ENCODE measurements at regions not wholly inside any gene's neighbourhood (a gene's known extent, or its start where the extent isn't known, plus 50 kb on each side); places are given as distances from the start of the nearest gene placed in this dataset.

- no peaks in the 10 kb centered on the region for H3K36me3 ChIP-seq
- no peak for DNase-seq (ENCODE audit: low spot score)
- H3K9me3 ChIP-seq: no peaks in the 10 kb centered on the region
- WGBS: 63% methylated on average over 4 of the region's 4 CpGs
- no peaks in the 10 kb centered on the region for H3K4me1 ChIP-seq (replicated peaks)
- intact Hi-C loops (cut with DNase I): no loop called here
- no peaks in the 10 kb centered on the region for H3K27me3 ChIP-seq (replicated peaks; ENCODE audit: insufficient read depth)
- TF ChIP-seq POLR2A (IDR thresholded peaks at IDR 0.05) (no peak), CTCF (IDR thresholded peaks at IDR 0.05) (no peak), POLR2AphosphoS5 (IDR thresholded peaks at IDR 0.05) (no peak)
- no peak overlapping the region for H3K4me3 ChIP-seq
- no peak overlapping the region for H3K27ac ChIP-seq
These were observed 249.1 kb upstream of the NR4A3 start for GRCh38 chr9:99572567-99572966.

GRCh38 chr9:99573085-99573484 lies 248.6 kb upstream of the NR4A3 start:
- Histone ChIP-seq H3K4me1 (replicated peaks) (no peaks in the 10 kb centered on the region), H3K27ac (no peak overlapping the region), H3K9me3 (no peaks in the 10 kb centered on the region), H3K27me3 (replicated peaks; ENCODE audit: insufficient read depth) (no peaks in the 10 kb centered on the region), H3K36me3 (no peaks in the 10 kb centered on the region), H3K4me3 (no peak overlapping the region)
- no peak for DNase-seq (ENCODE audit: low spot score)
- intact Hi-C loops (cut with DNase I): no loop called here
- TF ChIP-seq POLR2AphosphoS5 (IDR thresholded peaks at IDR 0.05): no peak
- TF ChIP-seq POLR2A (IDR thresholded peaks at IDR 0.05): no peak
- TF ChIP-seq CTCF (IDR thresholded peaks at IDR 0.05): no peak
- WGBS: 64% methylated on average over 5 of the region's 5 CpGs

- WGBS: 90% methylated on average over 2 of the region's 2 CpGs
- H3K27ac ChIP-seq: no peak overlapping the region
These were observed 247.8 kb upstream of the NR4A3 start for GRCh38 chr9:99573886-99574285.

GRCh38 chr9:99576002-99576401 lies 245.7 kb upstream of the NR4A3 start:
- WGBS: 78% methylated on average over 4 of the region's 4 CpGs
- no peak for DNase-seq (ENCODE audit: low spot score)
- TF ChIP-seq POLR2A (IDR thresholded peaks at IDR 0.05): no peak
- no peak for TF ChIP-seq POLR2AphosphoS5 (IDR thresholded peaks at IDR 0.05)
- no peak for TF ChIP-seq CTCF (IDR thresholded peaks at IDR 0.05)
- no peak overlapping the region for H3K27ac ChIP-seq
- H3K36me3 ChIP-seq: no peaks in the 10 kb centered on the region
- H3K4me3 ChIP-seq: no peak overlapping the region
- no peaks in the 10 kb centered on the region for H3K4me1 ChIP-seq (replicated peaks)
- intact Hi-C loops (cut with DNase I): no loop called here
- no peaks in the 10 kb centered on the region for H3K9me3 ChIP-seq
- no peaks in the 10 kb centered on the region for H3K27me3 ChIP-seq (replicated peaks; ENCODE audit: insufficient read depth)

More at GRCh38 chr9:99573886-99574285, 247.8 kb upstream of the NR4A3 start:
- DNase-seq (ENCODE audit: low spot score): no peak
- intact Hi-C loops (cut with DNase I): no loop called here
- Histone ChIP-seq H3K9me3 (no peaks in the 10 kb centered on the region), H3K27me3 (replicated peaks; ENCODE audit: insufficient read depth) (no peaks in the 10 kb centered on the region), H3K36me3 (no peaks in the 10 kb centered on the region), H3K4me1 (replicated peaks) (no peaks in the 10 kb centered on the region), H3K4me3 (no peak overlapping the region)
- TF ChIP-seq POLR2AphosphoS5 (IDR thresholded peaks at IDR 0.05) (no peak), POLR2A (IDR thresholded peaks at IDR 0.05) (no peak), CTCF (IDR thresholded peaks at IDR 0.05) (no peak)

GRCh38 chr9:99576876-99577275 lies 244.8 kb upstream of the NR4A3 start:
- 74% methylated on average over 3 of the region's 3 CpGs for WGBS
- no peak for DNase-seq (ENCODE audit: low spot score)
- Histone ChIP-seq H3K4me3 (no peak overlapping the region), H3K27me3 (replicated peaks; ENCODE audit: insufficient read depth) (no peaks in the 10 kb centered on the region), H3K9me3 (no peaks in the 10 kb centered on the region), H3K27ac (no peak overlapping the region), H3K4me1 (replicated peaks) (no peaks in the 10 kb centered on the region), H3K36me3 (no peaks in the 10 kb centered on the region)
- TF ChIP-seq POLR2A (IDR thresholded peaks at IDR 0.05) (no peak), CTCF (IDR thresholded peaks at IDR 0.05) (no peak), POLR2AphosphoS5 (IDR thresholded peaks at IDR 0.05) (no peak)
- intact Hi-C loops (cut with DNase I): no loop called here
